HCT116 (cell line): ENCODE measurements at regions not wholly inside any gene's neighbourhood (a gene's known extent, or its start where the extent isn't known, plus 50 kb on each side); places are given as distances from the start of the nearest gene placed in this dataset.

Experiments used
- ATAC-seq: fragments of 200-7000 bp; cut with Tn5 transposase; 2 replicates; pipeline ENCODE4 v1.9.1; 2020; ENCODE audit warnings: mild to moderate bottlenecking, moderate library complexity
- BruUV-seq: library from RNA; stranded (reverse); fragments of 400-500 nt; replicated peaks from 2 replicates; lab custom pipeline; 2021; lab: Mats Ljungman, UMichigan
- CTCF ChIA-PET: fragments of 300-600 bp; sonication (Branson Sonifier 250); formaldehyde crosslinking; loops from one replicate; lab custom pipeline; 2021; ENCODE audit warnings: antibody characterized with exemption; lab: Charles Lee
- POLR2A ChIA-PET: fragments of 300-600, 350-600 bp; sonication (Branson Sonifier 250); formaldehyde crosslinking; loops from one replicate; lab custom pipeline; 2021; ENCODE audit warnings: antibody characterized with exemption; lab: Charles Lee
- RAD21 ChIA-PET, 2 experiments: fragments of 300-600 bp; sonication (Branson Sonifier 250); formaldehyde crosslinking; loops; one replicate each; lab custom pipeline; 2023; ENCODE audit warnings: low total read pairs in 2 of 2; ENCODE audit not compliant: uncharacterized antibody in 2 of 2, unreplicated experiment in 2 of 2, low non-redundant PET in 1 of 2; lab: Charles Lee
- DNase-seq: peaks from one replicate; pipeline ENCODE4 v3.0.0-alpha.2; 2010; ENCODE audit warnings: low read depth, low spot score
- H2AFZ ChIP-seq: fragments of 200-600 bp; shearing (Covaris generic), sonication (generic); 2 replicates; pipeline ENCODE4 v1.6.1; 2017; ENCODE audit warnings: low read depth, mixed run types, mixed read lengths, antibody characterized with exemption, low read length; ENCODE audit not compliant: poor library complexity, severe bottlenecking
- H3K27ac ChIP-seq: 2 replicates; pipeline ENCODE4 v1.5.1; 2012; ENCODE audit warnings: low read depth, low read length
- H3K27me3 ChIP-seq: fragments of 200-600 bp; sonication (generic); 2 replicates; pipeline ENCODE4 v1.6.1; 2016; ENCODE audit warnings: mixed run types, low read length, mixed read lengths; ENCODE audit not compliant: insufficient read depth
- H3K36me3 ChIP-seq, 2 experiments: fragments of 200-500 bp in 1 of 2; fragments of 200-600 bp in 1 of 2; sonication (Bioruptor generic) in 1 of 2; sonication (generic) in 1 of 2; 2 replicates each; pipeline versions ENCODE4 v1.5.1 to v1.6.1; 2014 to 2016; ENCODE audit warnings: low read length in 2 of 2, inconsistent platforms in 1 of 2, mixed read lengths in 1 of 2, mixed run types in 1 of 2; ENCODE audit not compliant: insufficient read depth in 2 of 2, control insufficient read depth in 1 of 2
- H3K4me1 ChIP-seq, 2 experiments: fragments of 200-600 bp in 1 of 2; sonication (generic) in 1 of 2; 2 replicates each; pipeline versions ENCODE4 v1.5.1 to v1.6.1; 2012 to 2017; ENCODE audit warnings: low read length in 2 of 2, inconsistent platforms in 1 of 2, mild to moderate bottlenecking in 1 of 2, mixed read lengths in 1 of 2, mixed run types in 1 of 2, moderate library complexity in 1 of 2; ENCODE audit not compliant: insufficient read depth in 2 of 2, control insufficient read depth in 1 of 2
- H3K4me2 ChIP-seq: fragments of 200-600 bp; sonication (generic); 2 replicates; pipeline ENCODE4 v1.6.1; 2017; ENCODE audit warnings: mixed run types, low read length, mixed read lengths
- H3K4me3 ChIP-seq, 2 experiments: fragments of 200-600 bp in 1 of 2; sonication (generic) in 1 of 2; replicated peaks in 1 of 2; 2 replicates each; pipeline ENCODE4 v1.5.1; 2011 to 2016; ENCODE audit warnings: low read length in 2 of 2, control low read depth in 1 of 2, low read depth in 1 of 2, mild to moderate bottlenecking in 1 of 2, mixed read lengths in 1 of 2, mixed run types in 1 of 2
- H3K79me2 ChIP-seq: fragments of 200-600 bp; sonication (generic); 2 replicates; pipeline ENCODE4 v1.6.1; 2017; ENCODE audit warnings: mild to moderate bottlenecking, mixed run types, low read length, moderate library complexity, mixed read lengths; ENCODE audit not compliant: insufficient read depth
- H3K9ac ChIP-seq: fragments of 200-600 bp; sonication (generic); 2 replicates; pipeline ENCODE4 v1.6.1; 2016; ENCODE audit warnings: low read length, mixed read lengths
- H3K9me2 ChIP-seq: fragments of 200-600 bp; sonication (generic), shearing (Covaris generic); 2 replicates; pipeline ENCODE4 v1.6.1; 2017; ENCODE audit warnings: mixed run types, mild to moderate bottlenecking, moderate library complexity; ENCODE audit not compliant: insufficient read depth
- H3K9me3 ChIP-seq, 2 experiments: fragments of 200-500 bp in 1 of 2; fragments of 200-600 bp in 1 of 2; sonication (Bioruptor generic) in 1 of 2; sonication (generic) in 1 of 2; 2 replicates each; pipeline ENCODE4 v1.6.1; 2014 to 2017; ENCODE audit warnings: low read length in 2 of 2, mixed read lengths in 2 of 2, inconsistent platforms in 1 of 2, low read depth in 1 of 2, mild to moderate bottlenecking in 1 of 2, mixed run types in 1 of 2, moderate library complexity in 1 of 2; ENCODE audit not compliant: control insufficient read depth in 1 of 2, insufficient read depth in 1 of 2
- H4K20me1 ChIP-seq: fragments of 200-600 bp; sonication (generic), shearing (Covaris generic); 2 replicates; pipeline ENCODE4 v1.6.1; 2017; ENCODE audit warnings: mixed run types, mild to moderate bottlenecking, moderate library complexity; ENCODE audit not compliant: insufficient read depth
- CBX3 ChIP-seq: IDR thresholded peaks from 2 replicates; pipeline ENCODE4 v1.6.1; 2012; ENCODE audit warnings: low read depth
- CEBPB ChIP-seq: IDR thresholded peaks from 2 replicates; pipeline ENCODE4 v1.6.1; 2012; ENCODE audit warnings: low read depth
- CTCF ChIP-seq, 3 experiments: fragments of 200-600 bp in 1 of 3; sonication (generic) in 1 of 3; IDR thresholded peaks in 2 of 3; conservative IDR thresholded peaks in 1 of 3; 2 replicates each; pipeline ENCODE4 v1.5.1; 2012 to 2017; ENCODE audit warnings: low read depth in 2 of 3, low read length in 2 of 3, antibody characterized with exemption in 1 of 3, borderline replicate concordance in 1 of 3, control low read depth in 1 of 3, mild to moderate bottlenecking in 1 of 3, mixed read lengths in 1 of 3, mixed run types in 1 of 3, moderate library complexity in 1 of 3; ENCODE audit not compliant: insufficient read depth in 1 of 3
- ELF1 ChIP-seq: IDR thresholded peaks from 2 replicates; pipeline ENCODE4 v1.6.1; 2012; ENCODE audit warnings: low read depth, borderline replicate concordance
- EZH2 ChIP-seq: fragments of 200-600 bp; sonication (generic); IDR thresholded peaks from 2 replicates; pipeline ENCODE4 v1.6.1; 2017; ENCODE audit warnings: antibody characterized with exemption, mixed run types
- EZH2phosphoT487 ChIP-seq: fragments of 200-600 bp; IDR thresholded peaks from 2 replicates; pipeline ENCODE4 v1.6.1; 2018; ENCODE audit warnings: antibody characterized with exemption, borderline replicate concordance
- JUND ChIP-seq: IDR thresholded peaks from 2 replicates; pipeline ENCODE4 v1.6.1; 2012
- POLR2A ChIP-seq: IDR thresholded peaks from 2 replicates; pipeline ENCODE4 v1.7.0; 2011; ENCODE audit warnings: borderline replicate concordance; ENCODE audit not compliant: insufficient read depth, insufficient read length; ENCODE audit errors: extremely low read depth
- POLR2AphosphoS5 ChIP-seq: IDR thresholded peaks from 2 replicates; pipeline ENCODE4 v1.6.1; 2011; ENCODE audit warnings: mild to moderate bottlenecking, low read depth, low read length, moderate library complexity
- RAD21 ChIP-seq: IDR thresholded peaks from 2 replicates; pipeline ENCODE4 v1.6.1; 2012; ENCODE audit warnings: low read depth, mild to moderate bottlenecking
- REST ChIP-seq: IDR thresholded peaks from 2 replicates; pipeline ENCODE4 v1.6.1; 2012; ENCODE audit warnings: low read depth
- SIN3A ChIP-seq: IDR thresholded peaks from 2 replicates; pipeline ENCODE4 v1.6.1; 2012; ENCODE audit warnings: low read depth
- SP1 ChIP-seq: IDR thresholded peaks from 2 replicates; pipeline ENCODE4 v1.6.1; 2012; ENCODE audit warnings: low read depth
- SRF ChIP-seq: IDR thresholded peaks from 2 replicates; pipeline ENCODE4 v1.6.1; 2012; ENCODE audit warnings: low read depth
- TCF7L2 ChIP-seq: IDR thresholded peaks from 2 replicates; pipeline ENCODE4 v1.7.0; 2011; ENCODE audit warnings: borderline replicate concordance, inconsistent platforms; ENCODE audit not compliant: insufficient read depth, insufficient read length; ENCODE audit errors: extremely low read depth
- YY1 ChIP-seq: IDR thresholded peaks from 2 replicates; pipeline ENCODE4 v1.6.1; 2011; ENCODE audit warnings: low read length, low read depth, moderate library complexity, mild to moderate bottlenecking; ENCODE audit not compliant: insufficient replicate concordance; ENCODE audit errors: extremely low read depth
- ZFX ChIP-seq: fragments of 450-650 bp; IDR thresholded peaks from 2 replicates; pipeline ENCODE4 v1.6.1; 2017
- ZNF274 ChIP-seq: fragments of 200-500 bp; sonication (Bioruptor generic); IDR thresholded peaks from 2 replicates; pipeline ENCODE4 v1.6.1; 2014; ENCODE audit warnings: mild to moderate bottlenecking, low read depth, low read length, inconsistent platforms
- intact Hi-C: fragments of 100-400 bp; cut with micrococcal nuclease; formaldehyde crosslinking; loops from 2 replicates; pipeline ENCODE4 v1.10.0; 2022
- TF ChIP-seq, protein P1 (sequence below): IDR thresholded peaks from 2 replicates; pipeline ENCODE4 v1.6.1; 2012
- TF ChIP-seq, protein P2 (sequence below): IDR thresholded peaks from 2 replicates; pipeline ENCODE4 v1.6.1; 2012

- no peaks in the 10 kb centered on the region for H3K27me3 ChIP-seq
These were observed 245.9 kb upstream of the HS6ST1 start for GRCh38 chr2:128564551-128564950.

More at GRCh38 chr2:128564551-128564950, 245.9 kb upstream of the HS6ST1 start:
- Histone ChIP-seq H3K36me3 (no peaks in the 10 kb centered on the region), H3K79me2 (no peaks in the 10 kb centered on the region), H2AFZ (no peak overlapping the region), H3K27ac (no peak overlapping the region), H3K4me3 (no peak overlapping the region)
- POLR2A ChIA-PET = no interaction called here
- no peak for DNase-seq
- TF ChIP-seq, protein P1, sequence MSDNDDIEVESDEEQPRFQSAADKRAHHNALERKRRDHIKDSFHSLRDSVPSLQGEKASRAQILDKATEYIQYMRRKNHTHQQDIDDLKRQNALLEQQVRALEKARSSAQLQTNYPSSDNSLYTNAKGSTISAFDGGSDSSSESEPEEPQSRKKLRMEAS = no peak
- TF ChIP-seq, protein P2, sequence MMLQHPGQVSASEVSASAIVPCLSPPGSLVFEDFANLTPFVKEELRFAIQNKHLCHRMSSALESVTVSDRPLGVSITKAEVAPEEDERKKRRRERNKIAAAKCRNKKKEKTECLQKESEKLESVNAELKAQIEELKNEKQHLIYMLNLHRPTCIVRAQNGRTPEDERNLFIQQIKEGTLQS = no peak
- TF ChIP-seq ELF1 (no peak), TCF7L2 (no peak), SRF (no peak), REST (no peak), CTCF (IDR thresholded peaks at IDR 0.05 in 2 of 3, conservative IDR thresholded peaks at IDR 0.05 in 1 of 3; ENCODE audit: borderline replicate concordance in 1 of 3, insufficient read depth in 1 of 3, low read depth in 2 of 3, low read length in 2 of 3) (no peak), SP1 (no peak), EZH2 (no peak), CBX3 (no peak), POLR2A (no peak), CEBPB (no peak), EZH2phosphoT487 (no peak), RAD21 (no peak), ZNF274 (no peak), YY1 (no peak), JUND (no peak), SIN3A (no peak), POLR2AphosphoS5 (no peak), ZFX (no peak)
- TF ChIP-seq, all 23 proteins: peak for 0
- RAD21 ChIA-PET = no interaction called here
- H3K4me2 ChIP-seq = no peak overlapping the region
- no peaks in the 10 kb centered on the region for H3K9me2 ChIP-seq
- H4K20me1 ChIP-seq = no peaks in the 10 kb centered on the region
- H3K9ac ChIP-seq = no peak overlapping the region
- no peak for ATAC-seq
- H3K4me1 ChIP-seq = no peaks in the 10 kb centered on the region
- no TSS peak for BruUV-seq
- intact Hi-C loops = no loop called here
- H3K9me3 ChIP-seq = no peaks in the 10 kb centered on the region
- CTCF ChIA-PET = no interaction called here
